ENCODE measurements at regions not wholly inside any gene's neighbourhood (a gene's known extent, or its start where the extent isn't known, plus 50 kb on each side); places are given as distances from the start of the nearest gene placed in this dataset.
"Not testable (repeated sequence)": the region's sequence is repeated elsewhere in the genome, so short reads cannot be mapped to it uniquely, and the experiment has no call there.

- DNase-seq, result no peak
Observed at GRCh38 chr14:106393742-106394141, 867.4 kb downstream of the TMEM121 start.

- DNase-seq, result peak; percentile 29
Observed at GRCh38 chr14:106395456-106396050, 869.2 kb downstream of the TMEM121 start.

- no peak for DNase-seq
Observed at GRCh38 chr14:106396999-106397398, 870.6 kb downstream of the TMEM121 start.

- DNase-seq, result peak; percentile 66
Observed at GRCh38 chr14:106398931-106399331, 872.5 kb downstream of the TMEM121 start.

- DNase-seq, result not testable (repeated sequence)
Observed at GRCh38 chr14:106401316-106401715, 874.9 kb downstream of the TMEM121 start.

GRCh38 chr14:106410229-106410628 is 883.8 kb downstream of the TMEM121 start:
- DNase-seq, result peak; percentile 47

- DNase-seq, result no peak
Observed at GRCh38 chr14:106414464-106414863, 888.1 kb downstream of the TMEM121 start.

- peak; percentile 84 for DNase-seq
Observed at GRCh38 chr14:106417224-106418049, 891.1 kb downstream of the TMEM121 start.

- DNase-seq, result no peak
Observed at GRCh38 chr14:106419376-106419965, 893.1 kb downstream of the TMEM121 start.

- peak; percentile 76 for DNase-seq
Observed at GRCh38 chr14:106421431-106422033, 895.1 kb downstream of the TMEM121 start.

- DNase-seq, result no peak
Observed at GRCh38 chr14:106422066-106422465, 895.7 kb downstream of the TMEM121 start.

- DNase-seq, result not testable (repeated sequence)
Observed at GRCh38 chr14:106425150-106425549, 898.8 kb downstream of the TMEM121 start.

- peak; percentile 52 for DNase-seq
Observed at GRCh38 chr14:106436310-106436905, 910.0 kb downstream of the TMEM121 start.

- DNase-seq, result peak; percentile 40
Observed at GRCh38 chr14:106442857-106443256, 916.5 kb downstream of the TMEM121 start.

GRCh38 chr14:106455026-106455425 is 928.6 kb downstream of the TMEM121 start:
- no peak for DNase-seq

GRCh38 chr14:106459971-106460730 is 933.8 kb downstream of the TMEM121 start:
- DNase-seq, result peak; percentile 73

- no peak for DNase-seq
Observed at GRCh38 chr14:106460916-106461315, 934.5 kb downstream of the TMEM121 start.

GRCh38 chr14:106466483-106466882 is 940.1 kb downstream of the TMEM121 start:
- DNase-seq, result not testable (repeated sequence)

- DNase-seq, result peak; percentile 29
Observed at GRCh38 chr14:106468869-106469268, 942.5 kb downstream of the TMEM121 start.

- DNase-seq, result not testable (repeated sequence)
Observed at GRCh38 chr14:106470028-106470427, 943.6 kb downstream of the TMEM121 start.

- DNase-seq, result not testable (repeated sequence)
Observed at GRCh38 chr14:106474261-106475028, 948.1 kb downstream of the TMEM121 start.
